ENCODE measurements at regions not wholly inside any gene's neighbourhood (a gene's known extent, or its start where the extent isn't known, plus 50 kb on each side); places are given as distances from the start of the nearest gene placed in this dataset.

DNA sequence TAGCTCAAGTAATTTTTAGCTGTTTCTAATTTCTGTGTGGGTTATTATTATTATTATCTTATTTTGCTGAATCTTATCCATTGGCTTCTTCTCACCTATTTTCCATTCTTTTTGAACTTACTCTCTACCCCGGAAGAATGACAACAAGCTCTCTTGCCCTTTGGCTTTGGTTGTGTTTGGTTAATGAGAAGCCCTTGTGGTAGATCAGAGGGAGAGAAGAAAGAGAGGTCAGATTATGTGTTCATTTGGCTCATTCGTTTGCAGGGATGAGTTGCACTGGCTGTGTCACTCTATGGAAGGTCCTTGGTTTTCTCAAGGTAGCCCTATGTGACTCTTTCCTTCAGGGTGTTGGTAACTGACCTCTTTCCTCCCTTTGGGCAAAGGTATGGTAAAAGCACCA is 391.9 kb downstream of the LMO4 start:
- H2AFZ ChIP-seq (ENCODE audit: low read length), result no peak overlapping the region
- no peaks in the 10 kb centered on the region for H3K27me3 ChIP-seq (ENCODE audit: low read length)
- no peak overlapping the region for H3K4me3 ChIP-seq (ENCODE audit: low read length)
- no peaks in the 10 kb centered on the region for H4K20me1 ChIP-seq (ENCODE audit: insufficient read depth, low read depth, low read length)
- no peak overlapping the region for H3K4me2 ChIP-seq (ENCODE audit: low read depth, low read length, poor library complexity, severe bottlenecking)
- no peak overlapping the region for H3K9ac ChIP-seq (ENCODE audit: low read length)
- H3K79me2 ChIP-seq (ENCODE audit: low read length), result no peaks in the 10 kb centered on the region
- DNase-seq, result no peak
- H3K27ac ChIP-seq (ENCODE audit: low read length), result no peak overlapping the region
- no peaks in the 10 kb centered on the region for H3K9me2 ChIP-seq (replicated peaks; ENCODE audit: insufficient read depth, low read length)
- no peaks in the 10 kb centered on the region for H3K36me3 ChIP-seq (ENCODE audit: insufficient read depth, low read length)
- H3K9me3 ChIP-seq (ENCODE audit: low read length), result no peaks in the 10 kb centered on the region
- no peaks in the 10 kb centered on the region for H3K4me1 ChIP-seq (ENCODE audit: low read length)

DNA sequence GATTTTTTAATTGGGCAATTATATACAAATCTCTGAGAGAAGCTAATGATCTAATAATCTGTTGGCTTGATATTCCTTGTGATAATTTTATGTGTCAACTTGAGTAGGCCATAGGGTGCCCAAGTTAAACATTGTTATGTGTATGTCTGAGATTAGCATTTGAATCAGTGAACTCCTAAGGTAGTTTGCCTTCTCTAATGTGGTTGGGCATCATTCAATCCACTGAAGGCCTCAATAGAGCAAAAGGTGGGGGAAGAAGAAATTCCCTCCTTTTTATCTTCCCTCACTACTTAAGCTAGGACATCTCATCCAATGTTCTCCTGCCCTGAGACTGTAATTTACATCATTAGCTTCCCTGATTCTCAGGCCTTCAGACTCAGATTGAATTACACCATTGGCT is 394.5 kb downstream of the LMO4 start:
- no peaks in the 10 kb centered on the region for H3K36me3 ChIP-seq (ENCODE audit: insufficient read depth, low read length)
- no peak overlapping the region for H3K27ac ChIP-seq (ENCODE audit: low read length)
- H3K79me2 ChIP-seq (ENCODE audit: low read length), result no peaks in the 10 kb centered on the region
- no peak overlapping the region for H3K4me3 ChIP-seq (ENCODE audit: low read length)
- H3K27me3 ChIP-seq (ENCODE audit: low read length), result no peaks in the 10 kb centered on the region
- no peak for DNase-seq
- H3K9ac ChIP-seq (ENCODE audit: low read length), result no peak overlapping the region
- H3K9me2 ChIP-seq (replicated peaks; ENCODE audit: insufficient read depth, low read length), result no peaks in the 10 kb centered on the region
- H2AFZ ChIP-seq (ENCODE audit: low read length), result no peak overlapping the region
- H3K9me3 ChIP-seq (ENCODE audit: low read length), result no peaks in the 10 kb centered on the region
- H3K4me1 ChIP-seq (ENCODE audit: low read length), result no peaks in the 10 kb centered on the region
- H3K4me2 ChIP-seq (ENCODE audit: low read depth, low read length, poor library complexity, severe bottlenecking), result no peak overlapping the region
- H4K20me1 ChIP-seq (ENCODE audit: insufficient read depth, low read depth, low read length), result no peaks in the 10 kb centered on the region

DNA sequence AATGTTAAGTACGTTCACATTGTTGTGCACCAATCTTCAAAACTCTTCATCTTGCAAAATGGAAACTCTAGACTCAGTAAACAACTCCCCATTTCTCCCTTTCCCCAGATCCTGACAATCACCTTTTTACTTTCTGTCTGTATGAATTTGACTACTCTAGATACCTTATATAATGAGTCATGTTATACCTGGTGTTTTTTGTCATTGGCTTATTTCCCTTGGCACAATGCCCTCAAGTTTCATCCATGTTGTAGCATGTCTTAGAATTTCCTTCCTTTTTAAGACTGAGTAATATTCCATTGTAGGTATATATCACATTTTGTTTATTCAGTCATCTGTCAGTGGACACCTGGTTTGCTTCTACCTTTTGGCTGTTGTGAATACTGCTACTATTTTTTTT is 399.5 kb downstream of the LMO4 start:
- DNase-seq, result no peak
- Histone ChIP-seq H3K9me3 (ENCODE audit: low read length) (no peaks in the 10 kb centered on the region), H3K9ac (ENCODE audit: low read length) (no peak overlapping the region), H3K27me3 (ENCODE audit: low read length) (no peaks in the 10 kb centered on the region), H3K4me1 (ENCODE audit: low read length) (no peaks in the 10 kb centered on the region), H2AFZ (ENCODE audit: low read length) (no peak overlapping the region), H4K20me1 (ENCODE audit: insufficient read depth, low read depth, low read length) (no peaks in the 10 kb centered on the region), H3K4me2 (ENCODE audit: low read depth, low read length, poor library complexity, severe bottlenecking) (no peak overlapping the region), H3K9me2 (replicated peaks; ENCODE audit: insufficient read depth, low read length) (no peaks in the 10 kb centered on the region), H3K4me3 (ENCODE audit: low read length) (no peak overlapping the region), H3K79me2 (ENCODE audit: low read length) (no peaks in the 10 kb centered on the region), H3K36me3 (ENCODE audit: insufficient read depth, low read length) (no peaks in the 10 kb centered on the region), H3K27ac (ENCODE audit: low read length) (no peak overlapping the region)

DNA sequence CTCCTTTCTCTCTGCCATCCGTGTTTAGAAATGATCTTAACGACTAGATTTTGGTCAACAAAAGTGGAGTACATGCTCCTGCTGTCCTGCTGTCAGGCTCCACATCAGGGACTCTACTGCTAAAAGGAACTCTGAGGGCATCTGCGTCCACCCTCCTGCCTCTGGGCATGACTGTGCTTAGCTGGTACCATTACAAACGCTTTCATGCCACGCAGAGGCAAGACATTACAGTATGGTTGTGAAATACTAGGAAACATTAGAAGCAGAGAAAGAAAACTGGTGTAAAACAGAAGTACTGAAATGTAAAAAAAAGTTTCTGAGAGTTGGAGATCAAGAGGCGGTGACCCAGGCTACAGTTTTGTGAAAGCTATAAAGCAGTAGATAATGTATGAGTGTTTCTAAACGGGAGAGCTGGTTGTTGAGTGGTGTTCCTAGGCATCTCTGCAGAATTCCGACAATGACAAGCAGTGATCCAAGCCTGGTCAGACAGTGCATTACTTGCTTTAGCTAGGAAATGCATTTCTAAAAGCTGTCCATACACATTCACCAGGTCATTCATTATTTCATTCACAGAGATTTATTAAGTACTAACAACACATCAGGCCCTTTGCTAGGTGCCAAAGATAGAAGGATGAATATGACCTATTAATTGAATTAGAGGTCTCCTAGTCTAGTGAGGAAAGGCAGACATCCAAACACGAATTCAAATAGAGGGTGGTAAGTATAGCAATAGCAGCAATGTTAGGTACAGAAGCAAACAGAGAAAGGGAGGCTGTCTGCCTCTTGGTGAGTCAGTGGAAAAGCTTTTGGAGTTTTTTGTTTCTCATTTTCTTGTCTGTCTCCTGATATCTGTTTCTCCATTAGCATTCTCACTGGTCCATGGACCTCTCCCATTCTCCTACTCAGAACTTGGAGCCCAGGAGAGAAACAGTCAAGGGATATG is 401.9 kb downstream of the LMO4 start:
- no peak overlapping the region for H3K27ac ChIP-seq (ENCODE audit: low read length)
- DNase-seq, result no peak
- no peaks in the 10 kb centered on the region for H3K9me3 ChIP-seq (ENCODE audit: low read length)
- no peak overlapping the region for H3K4me3 ChIP-seq (ENCODE audit: low read length)
- no peak overlapping the region for H3K9ac ChIP-seq (ENCODE audit: low read length)
- H3K4me2 ChIP-seq (ENCODE audit: low read depth, low read length, poor library complexity, severe bottlenecking), result no peak overlapping the region
- H4K20me1 ChIP-seq (ENCODE audit: insufficient read depth, low read depth, low read length), result no peaks in the 10 kb centered on the region
- H3K27me3 ChIP-seq (ENCODE audit: low read length), result no peaks in the 10 kb centered on the region
- no peaks in the 10 kb centered on the region for H3K9me2 ChIP-seq (replicated peaks; ENCODE audit: insufficient read depth, low read length)
- no peak overlapping the region for H2AFZ ChIP-seq (ENCODE audit: low read length)
- H3K4me1 ChIP-seq (ENCODE audit: low read length), result no peaks in the 10 kb centered on the region
- H3K36me3 ChIP-seq (ENCODE audit: insufficient read depth, low read length), result no peaks in the 10 kb centered on the region
- H3K79me2 ChIP-seq (ENCODE audit: low read length), result no peaks in the 10 kb centered on the region

DNA sequence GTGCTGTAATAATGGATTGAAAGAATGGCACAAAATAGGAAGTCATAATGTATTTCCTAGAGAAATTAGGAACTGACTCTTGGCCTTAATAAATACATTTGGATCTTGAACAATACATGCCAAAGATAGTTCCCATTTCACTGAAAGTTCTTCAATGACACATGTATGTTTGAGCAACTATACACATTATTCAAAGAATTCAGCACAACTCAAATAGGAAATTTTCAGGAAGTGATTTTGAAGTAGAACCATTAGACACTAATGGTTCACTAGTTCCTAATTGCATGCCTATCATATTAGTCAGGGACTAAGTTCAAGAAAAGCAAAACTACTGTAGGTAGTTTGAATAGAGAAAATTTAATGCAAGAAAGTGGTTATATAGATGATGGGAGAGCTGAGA is 404.7 kb downstream of the LMO4 start:
- H4K20me1 ChIP-seq (ENCODE audit: insufficient read depth, low read depth, low read length), result no peaks in the 10 kb centered on the region
- H3K27me3 ChIP-seq (ENCODE audit: low read length), result no peaks in the 10 kb centered on the region
- H3K79me2 ChIP-seq (ENCODE audit: low read length), result no peaks in the 10 kb centered on the region
- no peaks in the 10 kb centered on the region for H3K4me1 ChIP-seq (ENCODE audit: low read length)
- no peaks in the 10 kb centered on the region for H3K9me2 ChIP-seq (replicated peaks; ENCODE audit: insufficient read depth, low read length)
- H3K4me2 ChIP-seq (ENCODE audit: low read depth, low read length, poor library complexity, severe bottlenecking), result no peak overlapping the region
- H3K4me3 ChIP-seq (ENCODE audit: low read length), result no peak overlapping the region
- H3K36me3 ChIP-seq (ENCODE audit: insufficient read depth, low read length), result no peaks in the 10 kb centered on the region
- DNase-seq, result no peak
- H3K9ac ChIP-seq (ENCODE audit: low read length), result no peak overlapping the region
- no peaks in the 10 kb centered on the region for H3K9me3 ChIP-seq (ENCODE audit: low read length)
- H2AFZ ChIP-seq (ENCODE audit: low read length), result no peak overlapping the region
- no peak overlapping the region for H3K27ac ChIP-seq (ENCODE audit: low read length)

DNA sequence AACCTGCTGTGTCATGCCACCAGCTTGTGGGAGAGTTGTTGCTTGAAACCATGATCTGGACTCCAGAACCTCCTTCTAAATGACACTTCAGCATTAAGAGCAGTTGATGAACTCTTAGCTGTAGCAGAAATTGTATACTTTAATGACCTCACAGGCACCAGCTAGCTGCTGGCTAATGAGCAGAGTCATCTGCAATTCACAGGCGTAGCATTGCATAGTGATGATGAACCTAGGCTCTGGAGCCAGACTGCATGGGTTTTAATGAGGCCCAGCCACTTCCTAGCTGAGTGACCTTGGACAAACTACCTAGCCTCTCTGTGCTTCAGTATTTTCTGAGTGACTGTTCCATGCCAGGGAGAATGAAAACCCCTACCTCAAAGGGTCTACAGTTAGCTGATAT is 407.1 kb downstream of the LMO4 start:
- no peaks in the 10 kb centered on the region for H3K9me2 ChIP-seq (replicated peaks; ENCODE audit: insufficient read depth, low read length)
- no peak overlapping the region for H3K27ac ChIP-seq (ENCODE audit: low read length)
- DNase-seq, result no peak
- H3K27me3 ChIP-seq (ENCODE audit: low read length), result no peaks in the 10 kb centered on the region
- no peaks in the 10 kb centered on the region for H3K4me1 ChIP-seq (ENCODE audit: low read length)
- no peak overlapping the region for H3K9ac ChIP-seq (ENCODE audit: low read length)
- no peak overlapping the region for H3K4me2 ChIP-seq (ENCODE audit: low read depth, low read length, poor library complexity, severe bottlenecking)
- H3K36me3 ChIP-seq (ENCODE audit: insufficient read depth, low read length), result no peaks in the 10 kb centered on the region
- no peaks in the 10 kb centered on the region for H3K9me3 ChIP-seq (ENCODE audit: low read length)
- no peaks in the 10 kb centered on the region for H3K79me2 ChIP-seq (ENCODE audit: low read length)
- no peak overlapping the region for H3K4me3 ChIP-seq (ENCODE audit: low read length)
- no peak overlapping the region for H2AFZ ChIP-seq (ENCODE audit: low read length)
- no peaks in the 10 kb centered on the region for H4K20me1 ChIP-seq (ENCODE audit: insufficient read depth, low read depth, low read length)

DNA sequence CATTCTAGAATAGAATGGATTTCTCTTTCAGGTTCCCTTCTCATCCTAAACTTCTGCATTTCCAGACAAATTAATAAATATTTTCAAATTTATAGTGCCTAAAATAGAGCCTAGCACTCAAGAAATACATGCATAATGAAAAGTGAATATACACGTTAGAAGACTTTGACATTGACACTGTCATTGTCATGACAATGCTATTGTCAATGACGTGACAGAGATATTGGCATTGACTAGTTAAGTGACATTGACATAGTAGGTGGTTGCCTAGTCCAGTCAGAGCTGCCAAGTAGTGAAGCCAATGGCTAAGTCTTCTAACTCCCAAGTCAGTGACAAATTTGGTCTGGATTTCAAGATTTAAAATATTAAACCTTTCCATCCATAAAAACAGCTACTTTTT is 410.5 kb downstream of the LMO4 start:
- H3K4me2 ChIP-seq (ENCODE audit: low read depth, low read length, poor library complexity, severe bottlenecking), result no peak overlapping the region
- DNase-seq, result no peak
- H3K79me2 ChIP-seq (ENCODE audit: low read length), result no peaks in the 10 kb centered on the region
- H3K9me3 ChIP-seq (ENCODE audit: low read length), result no peaks in the 10 kb centered on the region
- no peaks in the 10 kb centered on the region for H4K20me1 ChIP-seq (ENCODE audit: insufficient read depth, low read depth, low read length)
- H3K4me3 ChIP-seq (ENCODE audit: low read length), result no peak overlapping the region
- H3K9me2 ChIP-seq (replicated peaks; ENCODE audit: insufficient read depth, low read length), result no peaks in the 10 kb centered on the region
- no peak overlapping the region for H2AFZ ChIP-seq (ENCODE audit: low read length)
- no peak overlapping the region for H3K27ac ChIP-seq (ENCODE audit: low read length)
- no peaks in the 10 kb centered on the region for H3K36me3 ChIP-seq (ENCODE audit: insufficient read depth, low read length)
- no peak overlapping the region for H3K9ac ChIP-seq (ENCODE audit: low read length)
- no peaks in the 10 kb centered on the region for H3K27me3 ChIP-seq (ENCODE audit: low read length)
- H3K4me1 ChIP-seq (ENCODE audit: low read length), result no peaks in the 10 kb centered on the region

DNA sequence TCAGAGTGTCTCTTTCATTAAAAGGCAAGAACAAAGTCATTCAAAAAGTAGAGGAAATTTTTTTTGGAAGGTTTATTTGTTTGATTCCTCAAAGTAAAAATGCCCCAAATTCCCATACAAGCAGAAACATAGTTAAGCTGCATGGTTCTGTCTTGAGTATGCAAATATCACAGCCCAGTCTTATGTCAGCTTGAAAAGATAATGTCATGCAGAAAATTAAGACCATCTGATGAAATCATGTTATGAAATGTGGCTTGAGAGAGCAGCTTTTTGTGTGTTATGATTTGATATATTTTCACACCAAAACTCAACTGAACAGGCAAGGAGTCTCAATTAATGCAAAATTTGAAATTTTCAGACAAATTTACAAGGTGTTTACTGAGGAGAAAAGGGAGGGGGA is 411.0 kb downstream of the LMO4 start:
- no peaks in the 10 kb centered on the region for H3K79me2 ChIP-seq (ENCODE audit: low read length)
- H3K4me2 ChIP-seq (ENCODE audit: low read depth, low read length, poor library complexity, severe bottlenecking), result no peak overlapping the region
- H3K9me3 ChIP-seq (ENCODE audit: low read length), result no peaks in the 10 kb centered on the region
- no peaks in the 10 kb centered on the region for H3K9me2 ChIP-seq (replicated peaks; ENCODE audit: insufficient read depth, low read length)
- no peak overlapping the region for H2AFZ ChIP-seq (ENCODE audit: low read length)
- no peaks in the 10 kb centered on the region for H4K20me1 ChIP-seq (ENCODE audit: insufficient read depth, low read depth, low read length)
- H3K4me1 ChIP-seq (ENCODE audit: low read length), result no peaks in the 10 kb centered on the region
- no peaks in the 10 kb centered on the region for H3K36me3 ChIP-seq (ENCODE audit: insufficient read depth, low read length)
- H3K27me3 ChIP-seq (ENCODE audit: low read length), result no peaks in the 10 kb centered on the region
- no peak overlapping the region for H3K27ac ChIP-seq (ENCODE audit: low read length)
- no peak for DNase-seq
- no peak overlapping the region for H3K4me3 ChIP-seq (ENCODE audit: low read length)
- H3K9ac ChIP-seq (ENCODE audit: low read length), result no peak overlapping the region
